ENCODE measurements at regions not wholly inside any gene's neighbourhood (a gene's known extent, or its start where the extent isn't known, plus 50 kb on each side); places are given as distances from the start of the nearest gene placed in this dataset.

DNA sequence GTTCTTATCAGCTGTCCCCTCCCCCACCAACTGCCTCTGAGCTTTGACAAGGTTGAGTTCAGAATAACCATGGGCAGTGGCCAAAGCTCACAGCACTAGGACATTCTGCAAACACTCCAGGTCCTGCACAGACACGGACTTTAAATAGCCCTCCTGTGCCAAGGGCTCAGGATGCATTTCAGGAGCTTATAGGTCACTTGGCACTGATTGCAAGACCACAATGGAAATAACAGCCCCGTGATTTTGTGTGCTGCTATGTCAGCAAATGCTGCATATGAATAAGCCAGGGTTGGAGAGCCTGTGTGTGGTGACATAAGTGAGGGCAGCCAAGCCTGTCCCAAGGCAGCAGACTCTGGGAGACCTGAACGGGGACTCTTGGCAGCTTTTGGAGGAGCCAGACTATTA, 150.7 kb downstream of the DMRT2 start:
- Histone ChIP-seq H3K4me1 (ENCODE audit: control insufficient read depth, extremely low read depth, insufficient read depth, low read length) (no peaks in the 10 kb centered on the region), H3K4me3 (replicated peaks in 1 of 4; ENCODE audit: control extremely low read depth in 1 of 4, insufficient read depth in 1 of 4, low read depth in 3 of 4, low read length in 4 of 4) (no peak overlapping the region), H4K20me1 (ENCODE audit: control insufficient read depth, extremely low read depth, insufficient read depth, low read length) (no peaks in the 10 kb centered on the region), H3K9me3 (ENCODE audit: control insufficient read depth, insufficient read depth, low read depth, low read length) (no peaks in the 10 kb centered on the region), H3K27me3 (ENCODE audit: control insufficient read depth, insufficient read depth, low read length) (no peaks in the 10 kb centered on the region), H3K27ac (ENCODE audit: insufficient read depth, low read length) (no peak overlapping the region), H2AFZ (ENCODE audit: low read length) (no peak overlapping the region), H3K4me2 (ENCODE audit: extremely low read depth, insufficient read depth, low read length) (no peak overlapping the region), H3K36me3 (ENCODE audit: control insufficient read depth, insufficient read depth, low read length) (no peaks in the 10 kb centered on the region), H3K9ac (ENCODE audit: insufficient read depth, low read length) (no peak overlapping the region), H3K79me2 (ENCODE audit: control insufficient read depth, insufficient read depth, low read length) (no peaks in the 10 kb centered on the region)
- TF ChIP-seq, protein P1, sequence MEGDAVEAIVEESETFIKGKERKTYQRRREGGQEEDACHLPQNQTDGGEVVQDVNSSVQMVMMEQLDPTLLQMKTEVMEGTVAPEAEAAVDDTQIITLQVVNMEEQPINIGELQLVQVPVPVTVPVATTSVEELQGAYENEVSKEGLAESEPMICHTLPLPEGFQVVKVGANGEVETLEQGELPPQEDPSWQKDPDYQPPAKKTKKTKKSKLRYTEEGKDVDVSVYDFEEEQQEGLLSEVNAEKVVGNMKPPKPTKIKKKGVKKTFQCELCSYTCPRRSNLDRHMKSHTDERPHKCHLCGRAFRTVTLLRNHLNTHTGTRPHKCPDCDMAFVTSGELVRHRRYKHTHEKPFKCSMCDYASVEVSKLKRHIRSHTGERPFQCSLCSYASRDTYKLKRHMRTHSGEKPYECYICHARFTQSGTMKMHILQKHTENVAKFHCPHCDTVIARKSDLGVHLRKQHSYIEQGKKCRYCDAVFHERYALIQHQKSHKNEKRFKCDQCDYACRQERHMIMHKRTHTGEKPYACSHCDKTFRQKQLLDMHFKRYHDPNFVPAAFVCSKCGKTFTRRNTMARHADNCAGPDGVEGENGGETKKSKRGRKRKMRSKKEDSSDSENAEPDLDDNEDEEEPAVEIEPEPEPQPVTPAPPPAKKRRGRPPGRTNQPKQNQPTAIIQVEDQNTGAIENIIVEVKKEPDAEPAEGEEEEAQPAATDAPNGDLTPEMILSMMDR (conservative IDR thresholded peaks at IDR 0.05 in 1 of 2, IDR thresholded peaks at IDR 0.05 in 1 of 2; ENCODE audit: low read depth in 1 of 2, low read length in 2 of 2), result no peak
- no peak for TF ChIP-seq EZH2 (IDR thresholded peaks at IDR 0.05; ENCODE audit: low read length, missing control alignments)
- DNase-seq (ENCODE audit: low read depth in 2 of 2), result no peak

DNA sequence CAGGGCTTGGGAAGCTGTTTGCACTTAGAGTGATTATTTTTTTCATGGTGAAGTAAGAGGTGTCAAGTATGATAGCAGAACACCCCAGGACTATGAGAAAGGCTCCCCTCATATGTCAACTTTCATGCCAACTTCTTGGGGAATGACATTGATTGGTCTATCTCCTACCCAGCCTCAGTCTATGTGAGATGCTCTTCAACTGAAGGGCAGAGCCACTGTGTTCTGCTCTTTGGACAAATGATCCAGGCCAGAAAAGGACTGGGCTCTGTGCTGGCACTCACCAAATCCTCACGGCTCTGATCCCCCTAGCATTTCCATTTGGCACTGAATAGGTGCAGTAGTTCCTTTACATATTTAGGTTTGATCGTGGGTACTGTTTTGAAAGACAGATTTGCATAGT, 151.1 kb downstream of the DMRT2 start:
- H3K9me3 ChIP-seq (ENCODE audit: control insufficient read depth, insufficient read depth, low read depth, low read length), result no peaks in the 10 kb centered on the region
- H3K27me3 ChIP-seq (ENCODE audit: control insufficient read depth, insufficient read depth, low read length), result no peaks in the 10 kb centered on the region
- no peak overlapping the region for H3K4me3 ChIP-seq (replicated peaks in 1 of 4; ENCODE audit: control extremely low read depth in 1 of 4, insufficient read depth in 1 of 4, low read depth in 3 of 4, low read length in 4 of 4)
- TF ChIP-seq, protein P1 (conservative IDR thresholded peaks at IDR 0.05 in 1 of 2, IDR thresholded peaks at IDR 0.05 in 1 of 2; ENCODE audit: low read depth in 1 of 2, low read length in 2 of 2), result no peak
- no peak overlapping the region for H2AFZ ChIP-seq (ENCODE audit: low read length)
- H3K9ac ChIP-seq (ENCODE audit: insufficient read depth, low read length), result no peak overlapping the region
- no peak overlapping the region for H3K27ac ChIP-seq (ENCODE audit: insufficient read depth, low read length)
- no peaks in the 10 kb centered on the region for H3K36me3 ChIP-seq (ENCODE audit: control insufficient read depth, insufficient read depth, low read length)
- no peaks in the 10 kb centered on the region for H3K79me2 ChIP-seq (ENCODE audit: control insufficient read depth, insufficient read depth, low read length)
- no peak overlapping the region for H3K4me2 ChIP-seq (ENCODE audit: extremely low read depth, insufficient read depth, low read length)
- DNase-seq (ENCODE audit: low read depth in 2 of 2), result no peak
- no peaks in the 10 kb centered on the region for H3K4me1 ChIP-seq (ENCODE audit: control insufficient read depth, extremely low read depth, insufficient read depth, low read length)
- no peaks in the 10 kb centered on the region for H4K20me1 ChIP-seq (ENCODE audit: control insufficient read depth, extremely low read depth, insufficient read depth, low read length)

DNA sequence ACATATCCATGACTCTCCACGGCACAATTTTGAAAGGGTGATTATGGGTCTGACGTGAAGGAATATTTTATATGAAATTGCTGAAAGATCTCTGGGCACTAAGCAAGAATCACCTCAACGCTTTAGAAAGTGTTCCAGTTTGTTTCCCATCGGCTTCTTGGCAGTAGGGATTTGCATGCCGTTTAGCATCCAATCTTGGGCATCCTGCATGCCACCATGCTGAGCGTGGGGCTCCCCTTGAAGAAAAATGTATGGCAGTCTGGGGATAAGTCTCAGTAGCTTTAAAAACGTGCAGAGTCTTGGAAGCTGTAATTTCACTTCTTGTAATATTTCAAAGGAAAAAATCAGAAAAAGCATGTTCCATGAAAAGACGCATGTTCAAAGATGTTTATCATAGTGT, 151.7 kb downstream of the DMRT2 start:
- Histone ChIP-seq H3K4me2 (ENCODE audit: extremely low read depth, insufficient read depth, low read length) (no peak overlapping the region), H3K9me3 (ENCODE audit: control insufficient read depth, insufficient read depth, low read depth, low read length) (no peaks in the 10 kb centered on the region), H3K27ac (ENCODE audit: insufficient read depth, low read length) (no peak overlapping the region), H3K79me2 (ENCODE audit: control insufficient read depth, insufficient read depth, low read length) (no peaks in the 10 kb centered on the region), H3K27me3 (ENCODE audit: control insufficient read depth, insufficient read depth, low read length) (no peaks in the 10 kb centered on the region), H3K4me3 (replicated peaks in 1 of 4; ENCODE audit: control extremely low read depth in 1 of 4, insufficient read depth in 1 of 4, low read depth in 3 of 4, low read length in 4 of 4) (no peak overlapping the region), H3K36me3 (ENCODE audit: control insufficient read depth, insufficient read depth, low read length) (no peaks in the 10 kb centered on the region), H2AFZ (ENCODE audit: low read length) (no peak overlapping the region), H3K9ac (ENCODE audit: insufficient read depth, low read length) (no peak overlapping the region), H3K4me1 (ENCODE audit: control insufficient read depth, extremely low read depth, insufficient read depth, low read length) (no peaks in the 10 kb centered on the region), H4K20me1 (ENCODE audit: control insufficient read depth, extremely low read depth, insufficient read depth, low read length) (no peaks in the 10 kb centered on the region)
- DNase-seq (ENCODE audit: low read depth in 2 of 2), result no peak
- TF ChIP-seq, protein P1 (conservative IDR thresholded peaks at IDR 0.05 in 1 of 2, IDR thresholded peaks at IDR 0.05 in 1 of 2; ENCODE audit: low read depth in 1 of 2, low read length in 2 of 2), result no peak
- no peak for TF ChIP-seq EZH2 (IDR thresholded peaks at IDR 0.05; ENCODE audit: low read length, missing control alignments)

All from fibroblast of lung (primary cell).